ENCODE measurements at regions not wholly inside any gene's neighbourhood (a gene's known extent, or its start where the extent isn't known, plus 50 kb on each side); places are given as distances from the start of the nearest gene placed in this dataset.
"Not testable (repeated sequence)": the region's sequence is repeated elsewhere in the genome, so short reads cannot be mapped to it uniquely, and the experiment has no call there.

DNA sequence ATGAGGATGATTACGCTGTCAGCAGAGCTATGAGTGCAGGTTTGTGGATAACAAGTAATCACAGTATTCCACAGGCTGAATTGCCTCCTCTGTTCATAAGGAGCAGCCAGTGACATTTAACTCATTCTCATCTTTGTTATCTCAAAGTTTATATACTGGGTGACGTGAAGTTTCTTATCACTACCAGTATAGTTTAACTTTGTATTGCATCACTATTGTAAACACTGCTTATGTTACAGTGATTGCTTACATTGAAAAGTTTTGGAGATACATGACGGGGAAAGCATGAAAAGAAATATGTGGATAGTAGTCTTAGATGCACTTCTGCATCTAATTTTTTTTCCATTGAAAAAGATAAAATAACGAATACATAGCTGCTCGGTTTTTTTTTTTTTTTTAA is 429.7 kb downstream of the VGLL3 start:
- no peak for DNase-seq (ENCODE audit: low spot score)

DNA sequence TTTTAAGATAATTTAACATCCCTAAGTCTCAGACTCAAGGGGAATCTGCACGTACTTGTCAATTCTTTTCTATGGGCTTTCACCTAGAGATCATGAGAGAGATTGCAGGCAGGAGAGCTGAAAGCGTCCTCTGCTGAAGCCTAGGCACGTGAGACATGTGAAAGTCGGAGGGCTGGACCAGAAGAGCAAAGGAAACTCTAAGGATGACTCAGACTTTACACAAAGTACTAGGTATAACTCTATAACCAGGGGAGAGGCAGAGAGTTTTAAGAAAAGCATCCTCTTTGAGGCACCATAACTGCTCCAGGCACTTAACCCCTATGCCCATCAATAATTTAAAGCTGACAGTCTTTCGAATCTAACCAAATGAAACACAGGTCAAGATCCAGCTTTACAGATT is 436.6 kb downstream of the VGLL3 start:
- no peak for DNase-seq (ENCODE audit: low spot score)

DNA sequence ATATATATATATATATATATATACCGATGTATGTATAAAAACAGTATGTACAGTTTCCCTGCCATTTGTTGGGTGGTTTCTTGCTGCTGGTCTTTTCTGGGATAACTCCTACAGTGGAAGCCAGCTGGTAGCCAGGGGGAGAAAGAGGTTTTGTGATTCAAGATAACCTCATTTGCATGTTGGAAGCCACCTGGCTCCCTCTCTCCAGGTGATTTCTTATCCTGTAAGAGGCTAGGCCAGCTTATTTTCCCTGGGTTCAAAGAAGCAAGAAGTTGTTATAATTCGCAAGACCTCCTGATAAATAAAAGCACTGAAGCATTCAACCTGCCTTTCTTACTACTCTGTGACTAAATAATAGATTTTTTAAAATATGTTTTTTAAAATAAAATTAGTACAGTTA is 443.3 kb downstream of the VGLL3 start:
- no peak for DNase-seq (ENCODE audit: low spot score)

DNA sequence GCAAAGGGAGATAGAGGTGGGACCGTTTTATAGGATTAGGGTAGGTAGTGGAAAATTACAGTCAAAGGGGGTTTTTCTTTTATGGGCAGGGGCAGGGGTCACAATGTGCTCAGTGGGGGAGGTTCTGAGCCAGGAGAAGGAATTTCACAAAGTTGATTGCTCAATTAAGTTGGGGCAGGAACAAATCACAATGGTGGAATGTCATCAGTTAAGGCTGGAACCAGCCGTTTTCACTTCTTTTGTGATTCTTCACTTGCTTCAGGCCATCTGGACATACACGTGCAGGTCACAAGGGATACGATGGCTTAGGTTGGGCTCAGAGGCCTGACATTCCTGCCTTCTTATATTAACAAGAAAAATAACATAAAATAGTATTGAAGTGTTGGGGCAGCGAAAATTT is 453.8 kb downstream of the VGLL3 start:
- DNase-seq (ENCODE audit: low spot score) = no peak

DNA sequence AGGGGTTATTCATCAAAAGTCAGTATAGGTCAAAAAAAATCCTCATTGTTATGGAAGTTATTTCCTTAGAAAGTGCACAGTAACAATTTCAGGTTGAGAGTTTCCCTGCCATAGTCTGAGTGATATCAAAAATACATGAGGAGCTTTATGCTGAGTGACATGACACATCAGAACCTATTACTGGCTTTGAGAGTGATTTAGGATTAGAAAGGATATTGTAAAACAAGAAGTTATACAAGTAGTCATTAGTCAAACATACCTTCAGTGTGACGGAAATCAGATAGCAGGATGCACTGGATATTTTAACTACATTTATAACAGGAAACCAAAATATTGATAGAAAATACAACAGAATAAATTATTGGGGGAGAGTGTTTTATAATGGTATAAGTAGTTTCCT is 471.1 kb downstream of the VGLL3 start:
- DNase-seq (ENCODE audit: low spot score) = no peak

DNA sequence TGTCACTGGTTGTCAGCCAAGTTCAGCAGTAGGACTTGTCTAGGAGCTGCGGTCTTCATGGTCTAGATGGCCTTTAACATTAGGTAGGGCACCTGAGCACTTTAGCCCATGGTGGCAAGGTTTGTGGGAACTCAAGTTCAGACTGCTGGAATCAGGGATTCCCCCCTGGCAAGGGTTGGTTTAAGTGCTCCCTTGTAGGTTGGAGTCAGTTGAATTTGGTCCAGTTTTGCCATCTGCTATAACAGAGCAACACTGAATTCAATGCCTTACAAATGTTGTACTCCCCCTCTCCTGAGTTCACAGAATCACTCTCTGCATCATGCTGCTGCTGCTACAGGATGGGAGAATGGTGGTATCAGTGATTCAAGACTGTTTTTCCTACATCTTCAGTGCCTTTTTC is 509.3 kb downstream of the VGLL3 start:
- DNase-seq (ENCODE audit: low spot score) = no peak

DNA sequence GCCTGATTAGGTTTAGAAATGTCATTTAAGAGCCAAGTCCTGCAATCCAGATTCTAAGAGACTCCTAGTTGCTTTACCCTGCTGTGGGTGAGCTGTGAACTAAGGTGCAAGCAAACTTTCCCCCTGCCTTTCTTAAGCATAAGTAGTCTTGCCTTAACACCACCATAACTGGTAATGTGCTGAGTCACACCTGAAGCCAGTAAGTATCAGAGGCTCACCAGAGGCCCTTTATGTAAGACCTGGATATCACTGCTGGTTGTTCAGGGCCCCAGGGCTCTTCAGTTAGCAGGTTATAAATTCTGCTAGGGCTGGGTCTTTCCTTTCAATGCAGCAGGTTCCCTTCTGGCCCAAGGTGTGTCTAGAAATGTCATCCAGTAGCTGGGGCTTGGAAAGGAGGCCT is 509.9 kb downstream of the VGLL3 start:
- DNase-seq (ENCODE audit: low spot score) = no peak

DNA sequence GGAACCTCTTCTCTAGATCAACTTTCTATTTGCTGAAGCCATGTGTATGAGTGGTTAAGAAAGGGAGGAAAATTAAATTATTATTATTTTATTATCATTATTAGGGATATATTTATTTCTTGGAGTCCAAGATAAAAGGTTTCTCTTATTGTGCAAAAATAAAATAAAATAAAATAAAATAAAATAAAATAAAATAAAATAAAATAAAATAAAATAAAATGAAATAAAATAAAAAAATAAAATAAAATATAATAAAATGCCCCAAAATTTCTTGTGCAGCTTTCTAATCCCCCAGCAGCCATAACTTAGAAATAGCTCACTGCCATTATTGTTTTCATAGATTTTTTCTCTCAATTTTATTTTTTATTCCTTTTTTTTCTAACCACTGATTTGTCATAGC is 526.8 kb downstream of the VGLL3 start:
- no peak for DNase-seq (ENCODE audit: low spot score)

DNA sequence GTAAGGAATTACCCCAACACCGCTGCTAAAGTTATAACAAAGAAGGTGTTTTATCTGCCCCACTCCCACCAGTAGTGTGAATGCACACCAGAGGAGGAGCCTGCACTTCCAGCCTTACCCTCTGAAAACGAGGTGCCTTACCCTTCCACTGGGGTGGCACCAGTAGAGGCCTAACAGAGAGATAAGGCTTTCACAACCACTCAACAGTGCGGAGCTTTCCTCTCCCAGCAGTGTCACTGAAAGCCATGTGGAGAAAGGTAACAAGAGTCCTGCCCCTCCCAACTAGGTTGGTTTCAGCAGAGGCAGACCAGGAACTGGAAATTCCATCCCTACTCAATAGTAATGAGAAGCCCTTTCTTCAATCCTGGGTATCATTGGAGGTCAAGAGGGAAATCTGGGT is 539.2 kb downstream of the VGLL3 start:
- no peak for DNase-seq (ENCODE audit: low spot score)

DNA sequence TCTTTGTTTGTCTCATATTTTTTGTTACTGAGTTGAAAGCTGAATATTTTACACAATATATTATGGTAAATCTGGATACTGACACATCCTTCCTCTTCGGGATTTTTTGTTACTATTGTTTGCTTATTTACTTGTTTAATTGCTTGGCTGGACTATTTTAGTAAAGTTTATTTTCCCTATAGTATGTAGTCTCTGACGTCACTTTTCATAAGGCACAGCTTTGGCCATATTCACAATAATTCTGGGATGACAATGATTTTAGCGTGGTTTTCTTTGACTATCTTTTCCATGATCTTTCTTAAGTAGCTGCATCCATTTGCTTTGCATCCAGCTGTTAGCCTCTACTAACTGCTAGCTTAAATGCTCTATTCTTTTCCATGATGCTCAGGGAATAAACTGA is 552.4 kb downstream of the VGLL3 start:
- DNase-seq (ENCODE audit: low spot score) = no peak

DNA sequence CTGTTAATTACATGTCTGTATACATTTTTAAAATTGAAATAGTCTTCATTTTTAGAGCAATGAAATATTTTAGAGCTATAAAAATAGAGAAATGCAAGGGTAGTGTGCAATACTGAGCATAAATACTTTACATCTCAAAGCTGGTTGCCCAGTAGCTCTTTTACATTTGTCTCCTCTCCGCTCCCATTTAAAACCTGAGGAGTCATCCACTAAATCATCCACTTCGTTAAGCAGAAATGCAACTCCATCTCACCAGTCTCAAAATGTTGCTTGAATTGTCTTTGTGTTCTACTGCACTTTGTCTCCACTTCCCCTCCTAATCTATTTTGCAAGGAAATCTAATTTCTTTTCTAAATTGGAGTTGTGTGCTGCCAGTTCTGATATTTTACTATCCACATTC is 563.6 kb downstream of the VGLL3 start:
- no peak for DNase-seq (ENCODE audit: low spot score)

DNA sequence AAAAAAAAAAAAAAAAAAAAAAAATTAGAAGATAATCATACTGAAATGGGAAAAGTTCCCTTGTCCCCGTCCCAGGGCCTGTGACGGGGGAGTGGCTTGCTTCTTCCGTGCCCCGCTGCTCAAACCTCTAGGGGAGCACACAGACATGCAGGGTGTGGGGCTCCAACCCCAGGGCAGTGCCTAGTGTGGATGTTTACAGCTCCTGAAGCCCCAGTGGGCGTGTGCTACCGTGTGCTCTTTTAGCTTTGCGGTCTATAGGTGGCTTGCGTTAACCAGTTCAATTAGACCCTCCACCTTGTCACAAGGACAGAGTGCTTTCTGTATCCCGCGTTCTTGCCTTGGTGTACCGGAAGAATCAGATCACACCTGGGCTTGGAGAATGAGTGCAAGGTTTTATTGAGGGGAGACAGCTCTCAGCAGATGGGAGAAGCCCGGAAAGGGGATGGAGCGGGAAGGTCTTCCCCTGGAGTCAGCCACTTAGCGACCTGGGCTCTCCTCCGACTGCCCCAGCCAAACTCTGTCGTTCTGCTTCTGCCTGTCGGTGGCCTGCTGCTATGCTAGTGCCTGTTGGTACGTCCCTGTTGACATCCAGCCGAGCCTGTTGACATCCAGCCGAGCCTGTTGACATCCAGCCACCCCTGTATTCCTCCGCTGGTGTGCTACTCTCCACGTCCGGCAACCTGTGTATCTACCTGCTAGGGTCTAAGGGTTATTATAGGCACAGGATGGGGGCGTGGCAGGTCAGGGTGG is 569.8 kb downstream of the VGLL3 start:
- DNase-seq (ENCODE audit: low spot score) = no peak

DNA sequence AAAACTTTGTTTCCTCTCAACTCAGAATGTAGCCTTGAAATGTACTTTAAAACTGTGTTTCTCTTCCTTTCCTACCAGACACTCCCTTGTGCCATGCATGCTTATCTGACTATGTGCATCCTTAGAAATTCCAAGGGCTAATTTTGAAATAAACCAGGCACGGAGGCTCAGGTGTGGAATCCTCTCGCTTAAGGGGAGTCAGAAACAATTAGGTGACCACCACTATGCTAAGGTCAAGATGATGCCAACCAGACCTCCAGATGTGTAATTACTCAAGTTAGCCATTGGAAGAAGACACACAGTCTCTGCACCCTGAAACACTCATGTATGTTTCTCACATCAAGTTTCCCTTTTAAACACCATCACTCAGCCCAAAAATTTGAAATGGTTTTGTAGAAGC is 572.1 kb downstream of the VGLL3 start:
- no peak for DNase-seq (ENCODE audit: low spot score)

DNA sequence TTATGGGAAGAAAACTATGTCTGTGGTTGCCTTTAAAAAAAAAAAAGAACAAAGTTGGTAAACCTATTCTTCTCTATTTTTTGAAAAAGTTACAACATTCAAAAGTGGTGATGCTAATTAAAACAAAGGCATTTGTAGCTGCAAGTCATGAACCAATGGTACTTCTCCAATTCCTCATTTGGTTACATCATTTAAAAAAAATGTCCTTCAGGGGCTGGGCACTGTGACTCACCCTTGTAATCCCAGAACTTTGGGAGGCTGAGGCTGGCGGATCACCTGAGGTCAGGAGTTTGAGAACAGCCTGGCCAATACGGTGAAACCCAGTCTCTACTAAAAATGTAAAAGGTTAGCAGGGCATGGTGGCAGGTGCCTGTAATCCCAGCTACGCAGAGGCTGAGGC is 574.6 kb downstream of the VGLL3 start:
- DNase-seq (ENCODE audit: low spot score) = peak; percentile 4

DNA sequence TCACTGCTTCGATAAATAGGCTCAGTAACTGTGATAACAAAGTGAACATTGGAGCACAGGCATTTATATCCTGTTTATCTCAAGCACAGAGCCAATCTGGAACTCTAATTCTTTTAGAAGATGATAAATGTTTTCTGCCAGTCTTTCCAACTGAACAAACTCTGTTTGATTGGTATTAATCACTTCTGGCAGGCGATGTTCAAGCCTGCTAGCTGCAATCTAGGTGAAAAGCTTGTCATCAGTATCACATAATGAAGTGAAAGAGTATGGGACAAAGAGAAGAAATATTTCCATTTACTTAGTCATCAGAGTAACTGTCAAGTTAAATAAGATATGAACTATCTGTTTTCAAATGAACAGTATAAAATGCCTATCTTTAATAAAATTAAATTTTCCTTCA is 577.3 kb downstream of the VGLL3 start:
- no peak for DNase-seq (ENCODE audit: low spot score)

DNA sequence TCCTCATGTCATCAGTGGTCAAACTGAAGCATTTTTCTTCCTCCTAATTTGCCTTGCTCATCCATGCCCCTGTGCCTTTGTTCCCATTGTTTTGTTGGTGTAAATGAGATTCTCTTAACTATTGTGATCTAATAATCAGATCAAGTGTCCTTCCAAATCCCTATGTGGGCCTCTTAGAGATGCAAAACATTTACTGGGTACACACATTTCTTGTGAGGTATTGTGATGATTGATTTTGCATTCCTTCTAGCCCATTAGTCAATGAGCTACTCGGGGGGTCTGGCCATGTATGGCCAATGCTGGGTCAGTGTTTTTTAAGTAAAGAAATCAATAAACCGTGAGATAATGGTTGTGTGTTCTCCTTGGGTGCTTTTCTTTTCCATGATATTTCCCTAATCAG is 580.4 kb downstream of the VGLL3 start:
- DNase-seq (ENCODE audit: low spot score) = no peak

DNA sequence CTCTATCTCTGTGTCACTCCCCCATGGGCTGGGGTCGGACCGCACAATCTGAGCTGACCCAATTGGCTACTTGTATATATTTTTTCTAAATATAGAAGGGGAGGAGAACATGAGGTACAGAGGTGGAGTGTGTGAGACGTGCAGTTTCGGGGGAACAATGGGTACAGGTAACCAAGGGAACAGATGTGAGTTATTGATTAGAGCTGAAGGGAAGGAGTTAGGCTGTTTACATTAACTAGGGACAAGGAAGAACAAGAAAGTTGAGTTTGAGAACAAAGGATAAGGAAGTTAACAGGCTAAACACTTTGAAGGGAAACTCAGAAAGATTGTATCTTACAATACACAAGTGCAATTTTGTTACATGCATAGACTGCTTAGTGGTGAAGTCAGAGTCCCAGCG is 601.2 kb downstream of the VGLL3 start:
- DNase-seq (ENCODE audit: low spot score) = not testable (repeated sequence)

DNA sequence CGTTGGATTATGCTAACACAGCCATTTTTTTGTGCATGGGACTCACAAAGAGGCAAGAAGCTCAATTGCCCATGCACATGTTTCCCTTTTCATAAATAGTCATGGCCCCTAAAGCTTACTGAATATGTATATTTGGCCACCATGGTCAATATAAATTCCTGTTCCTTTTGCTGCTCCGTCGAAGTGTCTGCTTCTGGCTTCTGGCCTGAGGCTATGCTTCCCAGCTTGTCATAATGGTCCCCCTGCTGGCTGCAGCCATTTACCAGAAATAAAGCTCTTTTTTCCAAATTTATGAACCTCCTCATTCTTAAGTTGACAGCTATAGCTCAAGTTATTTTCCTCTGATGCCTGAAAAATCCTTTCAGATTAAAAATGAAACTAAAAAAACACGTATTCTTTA is 602.1 kb downstream of the VGLL3 start:
- DNase-seq (ENCODE audit: low spot score) = no peak

DNA sequence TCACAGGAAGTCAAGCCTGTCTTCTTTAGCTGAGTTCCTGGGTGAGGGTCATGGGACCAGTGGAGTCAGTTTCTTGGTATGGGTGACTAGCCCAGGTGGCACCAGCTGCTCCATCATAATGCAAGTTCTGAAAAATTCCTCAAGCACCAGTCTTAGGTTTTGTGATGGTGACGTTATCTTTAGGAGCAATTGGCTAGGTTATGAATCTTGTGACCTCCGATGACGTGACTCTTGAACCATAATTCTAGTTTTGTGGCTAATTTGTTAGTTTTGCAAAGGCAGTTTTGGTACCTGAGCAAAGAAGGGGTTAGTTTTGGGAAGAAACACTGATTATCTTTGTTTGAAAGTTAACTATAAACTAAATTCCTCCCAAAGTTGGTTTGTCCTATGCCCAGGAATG is 608.4 kb downstream of the VGLL3 start:
- DNase-seq (ENCODE audit: low spot score) = no peak

DNA sequence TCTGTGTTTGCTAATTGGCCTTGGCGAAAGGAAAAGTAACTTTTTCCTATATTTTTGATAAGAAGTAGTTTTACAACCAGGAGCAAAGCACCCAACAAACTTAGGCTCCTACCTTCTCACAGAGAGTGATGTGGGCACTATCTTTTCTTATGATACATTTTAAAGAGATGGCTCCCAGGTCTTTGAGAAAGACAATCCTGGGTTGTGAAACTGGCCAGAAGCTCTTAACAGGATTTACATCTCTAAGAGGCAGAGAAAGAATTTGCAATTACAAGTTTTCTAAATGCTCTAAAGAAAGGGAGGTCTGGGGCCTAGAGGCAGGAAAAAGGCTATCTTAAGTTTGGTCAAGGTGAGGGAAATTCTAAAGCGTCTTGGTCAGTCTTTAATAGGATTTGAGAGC is 609.7 kb downstream of the VGLL3 start:
- DNase-seq (ENCODE audit: low spot score) = no peak

DNA sequence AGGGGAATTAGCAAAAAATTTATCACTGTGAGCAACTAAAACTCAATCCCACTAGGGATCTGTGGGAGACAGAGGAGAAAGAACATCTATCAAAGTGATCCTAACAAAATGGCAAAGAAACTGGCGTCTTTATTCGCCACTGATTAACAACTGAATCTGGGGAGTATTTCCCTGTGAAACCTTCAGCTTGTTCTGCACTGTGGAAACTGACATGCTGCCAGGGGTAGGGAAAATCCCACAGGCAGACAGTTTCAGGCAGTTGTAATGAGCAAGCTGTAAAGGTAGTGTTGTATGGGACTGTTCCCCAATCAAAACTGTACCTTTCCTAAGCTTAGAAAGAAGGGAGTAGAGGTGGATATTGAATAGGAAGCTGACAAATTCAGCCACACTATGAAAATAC is 611.7 kb downstream of the VGLL3 start:
- no peak for DNase-seq (ENCODE audit: low spot score)

DNA sequence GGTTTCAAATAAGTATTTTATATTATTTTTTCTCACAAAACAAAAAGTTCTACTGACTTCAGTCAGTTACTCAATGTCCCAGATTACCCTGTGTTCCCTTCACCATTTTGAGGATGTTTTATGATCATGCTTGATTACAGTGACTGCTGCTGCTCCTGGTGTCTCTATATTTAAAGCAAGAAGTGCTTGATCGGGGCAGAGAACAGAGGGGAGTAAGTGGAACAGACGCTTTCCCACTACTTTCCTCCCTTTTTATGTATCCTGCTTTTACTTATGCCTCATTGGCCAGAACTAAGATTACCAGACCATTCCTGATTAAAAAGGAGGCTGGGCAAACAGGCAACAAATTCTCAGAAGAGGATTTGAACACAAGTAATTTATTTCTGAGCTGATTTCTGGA is 612.1 kb downstream of the VGLL3 start:
- no peak for DNase-seq (ENCODE audit: low spot score)

DNA sequence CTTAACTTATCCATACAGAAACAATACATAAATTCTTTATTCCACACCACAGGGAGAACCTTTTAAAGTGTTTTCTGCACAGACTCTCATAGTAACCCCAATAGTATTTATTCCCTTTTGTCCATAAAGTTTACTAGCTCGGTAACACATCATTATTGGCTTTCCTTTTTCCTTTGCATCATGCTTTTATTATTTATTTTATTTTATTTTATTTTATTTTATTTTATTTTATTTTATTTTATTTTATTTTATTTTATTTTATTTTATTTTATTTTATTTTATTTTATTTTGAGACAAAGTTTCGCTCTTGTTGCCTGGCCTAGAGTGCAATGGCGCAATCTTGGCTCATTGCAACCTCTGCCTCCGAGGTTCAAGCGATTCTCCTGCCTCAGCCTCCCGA is 655.4 kb downstream of the VGLL3 start:
- not testable (repeated sequence) for DNase-seq (ENCODE audit: low spot score)

DNA sequence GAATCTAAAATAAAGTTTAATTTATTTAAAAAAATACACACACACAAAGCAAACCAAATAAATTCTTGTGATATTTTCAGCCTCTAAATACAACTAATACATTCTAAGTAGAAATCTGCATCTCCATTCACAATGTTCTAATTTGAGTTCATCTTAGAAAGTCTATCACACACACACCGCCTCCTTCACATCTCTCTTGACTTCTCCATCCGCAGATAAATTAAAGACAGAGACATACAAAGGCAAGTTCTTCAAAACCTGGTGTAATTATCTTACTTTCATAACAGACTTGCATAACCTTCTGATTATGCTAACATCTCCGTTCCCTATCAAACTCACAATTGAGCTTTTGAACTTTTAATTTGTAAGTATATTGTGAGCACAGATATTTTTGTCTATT is 657.3 kb downstream of the VGLL3 start:
- no peak for DNase-seq (ENCODE audit: low spot score)

DNA sequence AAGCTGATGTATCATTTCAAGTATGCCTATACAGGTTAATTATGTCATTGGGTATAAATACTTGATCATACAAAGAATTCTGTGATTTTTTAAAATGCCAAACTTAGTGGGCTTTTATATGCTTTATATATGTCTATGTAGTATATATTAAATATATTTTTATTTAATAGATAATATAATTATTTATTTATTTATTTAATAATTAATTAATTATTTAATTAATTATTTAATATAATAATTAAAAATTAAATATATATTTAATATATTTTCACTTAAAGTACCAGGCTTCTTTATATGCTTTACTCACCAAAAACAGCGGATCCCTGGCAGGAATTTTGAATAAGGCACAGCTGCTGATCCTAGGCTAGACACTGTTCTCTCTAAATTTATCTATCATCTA is 687.0 kb downstream of the VGLL3 start:
- no peak for DNase-seq (ENCODE audit: low spot score)
